ENCODE measurements at regions not wholly inside any gene's neighbourhood (a gene's known extent, or its start where the extent isn't known, plus 50 kb on each side); places are given as distances from the start of the nearest gene placed in this dataset.

DNA sequence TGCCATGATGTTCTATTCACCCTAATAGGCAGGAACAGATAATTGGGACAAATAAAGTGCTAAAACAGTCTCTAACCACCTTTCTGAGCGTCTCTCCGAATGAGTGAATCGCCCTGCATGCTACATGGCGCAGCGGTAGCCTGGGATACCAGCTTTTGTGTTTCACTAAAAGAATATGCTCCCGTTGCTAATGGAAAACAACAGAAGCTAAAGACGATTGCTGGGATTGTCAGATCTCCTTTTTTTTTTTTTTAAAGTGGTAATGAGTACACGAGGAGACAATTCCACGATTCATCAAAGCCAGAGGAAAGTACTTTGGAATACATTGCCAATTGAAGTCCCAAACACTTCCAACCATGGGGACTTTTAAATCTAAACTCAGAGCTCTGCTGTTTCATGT lies 1815.3 kb upstream of the CELF4 start:
- no peak for DNase-seq

DNA sequence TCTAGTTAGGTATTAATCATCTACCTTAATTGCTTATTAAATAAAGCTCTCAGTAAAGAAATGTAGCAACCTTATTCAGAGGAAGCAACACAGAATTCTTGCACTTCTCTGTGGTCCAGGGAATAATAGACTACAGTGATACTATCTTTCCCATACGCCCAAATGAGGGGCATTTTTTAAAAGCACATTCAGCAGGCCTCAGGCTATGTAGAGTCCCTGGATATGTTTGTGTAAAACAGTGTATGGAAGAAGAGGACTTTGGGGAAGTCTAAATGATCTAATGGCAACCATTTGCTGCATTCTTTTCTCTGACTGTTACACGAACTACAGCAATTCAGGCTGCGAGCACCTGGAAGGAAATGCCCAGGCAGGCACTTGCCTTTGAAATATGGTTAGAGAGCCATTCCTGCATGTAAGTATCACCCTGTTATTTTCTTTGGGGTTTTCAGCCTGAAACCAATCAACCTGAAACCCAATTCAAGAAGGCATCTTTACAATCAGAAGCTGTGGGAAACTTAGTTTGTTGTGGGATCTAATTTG lies 1814.7 kb upstream of the CELF4 start:
- DNase-seq: no peak

DNA sequence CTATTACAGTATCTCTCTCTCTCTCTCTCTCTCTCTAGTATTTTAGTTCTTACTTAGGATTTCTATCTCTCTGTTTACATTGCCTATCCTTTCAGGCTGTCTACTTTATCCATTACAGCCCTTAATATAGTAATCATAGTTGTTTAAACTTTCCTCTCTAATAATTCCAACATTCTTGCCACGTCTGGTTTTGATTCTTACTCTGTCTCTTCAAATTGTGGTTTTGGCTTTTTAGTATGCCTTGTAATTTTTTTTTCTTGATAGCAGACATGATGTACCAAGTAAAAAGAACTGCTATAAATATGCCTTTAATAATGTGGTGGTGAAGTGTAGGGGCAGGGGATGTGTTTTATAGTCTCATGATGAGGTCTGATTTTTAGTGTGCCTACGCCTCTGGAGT lies 1809.5 kb upstream of the CELF4 start:
- DNase-seq: no peak

DNA sequence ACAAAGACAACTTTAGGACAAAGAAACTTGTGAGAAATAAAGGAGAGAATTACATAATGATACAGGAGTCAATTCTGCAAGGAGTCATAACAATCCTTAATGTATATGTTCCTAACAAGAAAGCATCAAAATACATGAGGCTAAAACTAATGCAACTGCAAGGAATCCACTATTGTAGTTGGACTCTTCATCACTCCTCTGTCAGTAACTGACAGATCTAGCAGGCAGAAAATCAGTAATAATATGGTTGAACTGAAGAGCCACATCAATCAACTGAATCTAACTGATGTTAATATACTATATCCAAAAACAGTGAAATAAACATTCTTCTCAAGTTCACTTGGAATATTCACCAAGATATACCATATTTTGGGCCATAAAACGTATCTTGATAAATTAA lies 1806.4 kb upstream of the CELF4 start:
- no peak for DNase-seq

DNA sequence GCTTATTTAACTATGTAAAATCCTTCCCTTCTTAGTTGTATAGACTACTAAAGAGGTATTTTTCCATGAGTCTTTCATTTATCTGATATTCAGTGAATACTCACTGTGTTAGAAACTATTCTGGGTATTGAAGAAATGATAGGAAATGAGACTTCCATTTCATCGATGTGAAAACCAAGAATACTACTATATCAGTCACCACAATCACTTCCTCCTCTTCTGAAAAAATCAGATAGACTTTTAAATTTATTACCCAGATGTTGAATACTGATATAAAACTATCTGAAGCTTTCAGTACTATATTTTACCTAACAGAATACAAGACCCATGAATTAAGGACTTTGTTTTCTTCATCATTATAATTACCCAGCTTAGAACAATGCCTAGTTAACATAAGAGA lies 1801.1 kb upstream of the CELF4 start:
- DNase-seq: no peak

DNA sequence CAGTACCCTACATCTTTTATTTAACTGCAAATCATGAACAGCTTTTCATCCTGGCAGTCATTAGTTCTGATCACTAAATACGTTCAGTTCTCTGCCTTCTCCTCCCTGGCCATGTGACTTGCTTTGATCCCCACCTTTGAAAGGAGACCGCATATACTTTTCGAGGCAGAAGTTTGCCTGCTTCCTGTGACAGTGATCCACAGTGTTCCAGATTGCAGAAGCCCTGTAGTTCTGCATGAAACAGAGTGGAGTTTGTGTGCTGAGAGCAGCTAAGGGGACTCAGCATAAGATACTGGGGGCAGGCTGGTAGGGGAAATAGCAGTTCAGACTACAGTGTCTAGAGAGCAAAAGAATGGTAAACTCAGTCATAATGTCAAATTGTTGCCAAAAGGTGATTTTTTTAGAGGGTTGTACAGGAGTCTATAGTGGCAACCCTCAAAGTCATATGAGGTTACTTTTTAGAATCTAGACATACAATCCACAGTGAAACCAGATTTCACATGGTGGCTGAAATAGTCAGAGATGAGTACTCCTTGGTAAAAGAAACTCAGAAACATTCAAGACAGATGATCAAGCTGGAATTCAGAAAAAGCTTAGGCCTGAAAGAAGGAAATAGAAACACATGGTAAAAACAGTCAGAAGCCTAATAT lies 1800.4 kb upstream of the CELF4 start:
- DNase-seq: no peak

DNA sequence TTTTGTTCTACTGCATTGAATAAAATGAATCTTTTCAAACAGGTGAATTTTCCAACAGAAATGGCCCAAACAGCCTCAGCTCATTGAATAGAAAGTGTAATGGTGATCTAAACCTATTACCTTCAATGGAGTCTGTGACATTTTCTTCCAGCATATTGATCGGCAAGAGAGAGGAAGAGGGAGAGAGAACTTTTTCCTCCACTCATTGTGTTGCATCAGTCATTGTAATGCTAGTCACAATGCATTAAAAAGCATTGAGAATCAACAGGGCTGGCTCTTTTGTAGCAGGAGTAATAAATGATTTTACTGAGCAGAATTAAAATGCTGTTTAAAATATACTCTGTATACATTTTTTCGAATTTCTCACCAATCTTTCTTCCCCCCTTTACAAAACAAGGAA lies 1794.5 kb upstream of the CELF4 start:
- no peak for DNase-seq

DNA sequence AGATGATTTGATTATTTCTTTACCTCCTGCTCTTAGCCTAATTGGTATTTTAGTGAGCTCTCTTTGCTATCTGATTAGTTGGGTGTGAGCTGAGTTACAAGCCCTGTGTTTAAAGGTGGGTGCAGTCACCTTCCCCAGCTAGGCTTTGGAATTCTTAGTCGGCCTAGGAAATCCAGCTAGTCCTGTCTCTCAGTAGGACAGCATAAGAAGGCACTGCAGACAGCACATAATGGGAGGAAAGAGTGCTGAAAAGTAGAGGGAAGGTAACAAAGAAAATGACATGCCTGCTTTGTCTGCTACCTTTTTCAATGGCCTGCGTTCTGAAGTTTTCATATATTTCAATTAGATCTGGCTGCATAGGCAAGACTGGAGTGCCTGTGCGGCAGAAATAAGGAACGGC lies 1794.0 kb upstream of the CELF4 start:
- no peak for DNase-seq

DNA sequence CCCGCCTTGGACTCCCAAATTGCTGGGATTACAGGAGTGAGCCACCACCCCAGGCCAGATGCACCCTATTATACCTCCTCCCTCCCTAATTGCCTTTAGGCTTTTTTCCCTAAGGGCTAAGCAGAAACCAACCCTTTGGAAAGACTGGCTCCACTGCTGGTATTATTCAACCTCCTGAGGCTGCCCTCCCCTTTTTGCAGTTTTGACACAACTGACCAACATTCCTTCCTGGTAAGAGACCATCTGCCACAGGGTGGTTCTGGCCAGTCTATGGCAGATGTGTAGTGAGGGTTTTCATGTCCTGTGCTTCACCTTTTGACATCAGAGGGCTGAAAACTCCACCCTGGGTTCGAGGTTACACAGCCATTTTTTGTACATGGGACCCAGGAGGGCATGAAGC lies 1785.3 kb upstream of the CELF4 start:
- no peak for DNase-seq

DNA sequence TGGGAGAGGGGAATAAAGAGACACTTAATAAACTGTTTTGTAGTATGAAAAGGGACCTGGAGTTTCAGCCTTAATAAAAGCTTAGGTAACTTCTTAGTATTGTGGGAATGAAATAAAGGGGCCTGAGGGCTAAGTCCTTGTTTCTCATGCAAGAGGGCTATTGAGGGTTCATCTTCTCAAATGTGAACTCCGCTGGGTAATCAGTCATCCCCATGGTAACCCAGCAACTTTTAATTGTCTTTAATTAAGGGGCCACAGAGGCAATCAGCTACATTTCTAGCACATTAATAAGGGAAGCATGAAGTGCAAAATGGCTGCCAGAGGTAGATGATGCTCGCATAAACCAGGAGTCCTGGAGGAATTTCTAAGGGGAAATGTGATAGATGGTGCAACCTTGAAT lies 1784.2 kb upstream of the CELF4 start:
- no peak for DNase-seq

DNA sequence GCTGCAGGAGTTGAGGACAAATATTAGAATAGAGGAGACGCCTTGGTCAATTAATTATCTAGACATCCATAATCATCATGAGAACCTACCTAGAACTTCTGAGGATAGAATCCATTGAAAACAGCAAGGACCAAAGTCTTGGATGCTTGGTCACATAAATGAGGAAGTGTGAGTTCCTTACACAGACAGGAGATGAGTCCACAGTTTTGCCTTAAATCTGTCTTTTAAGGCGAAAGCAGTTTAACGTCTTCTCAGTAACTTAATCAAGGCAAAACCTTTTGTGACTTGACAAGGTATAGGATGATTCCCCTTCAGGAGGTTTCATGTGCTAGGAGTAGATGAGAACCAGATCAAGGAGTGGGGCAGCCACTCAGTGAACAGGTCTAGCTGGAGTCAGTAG lies 1783.2 kb upstream of the CELF4 start:
- no peak for DNase-seq

DNA sequence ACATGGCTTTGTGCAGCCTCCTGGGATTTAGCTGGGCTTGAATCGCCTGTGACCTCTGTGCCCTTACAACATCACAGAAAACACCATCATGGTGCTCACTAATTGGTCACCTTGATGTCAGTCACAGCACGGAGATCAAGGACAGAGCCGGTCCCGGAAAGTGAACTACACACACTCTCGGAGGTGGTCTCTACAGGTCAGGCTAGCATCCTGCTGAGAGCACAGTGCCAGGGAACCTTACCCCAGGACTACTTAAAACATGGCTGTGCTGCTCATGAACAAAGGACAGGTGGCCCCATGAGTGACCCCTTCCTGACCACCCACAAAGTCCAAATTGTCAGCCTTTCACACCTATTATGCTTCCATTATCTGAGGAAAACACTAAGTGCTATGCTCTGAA lies 1782.1 kb upstream of the CELF4 start:
- DNase-seq: no peak

DNA sequence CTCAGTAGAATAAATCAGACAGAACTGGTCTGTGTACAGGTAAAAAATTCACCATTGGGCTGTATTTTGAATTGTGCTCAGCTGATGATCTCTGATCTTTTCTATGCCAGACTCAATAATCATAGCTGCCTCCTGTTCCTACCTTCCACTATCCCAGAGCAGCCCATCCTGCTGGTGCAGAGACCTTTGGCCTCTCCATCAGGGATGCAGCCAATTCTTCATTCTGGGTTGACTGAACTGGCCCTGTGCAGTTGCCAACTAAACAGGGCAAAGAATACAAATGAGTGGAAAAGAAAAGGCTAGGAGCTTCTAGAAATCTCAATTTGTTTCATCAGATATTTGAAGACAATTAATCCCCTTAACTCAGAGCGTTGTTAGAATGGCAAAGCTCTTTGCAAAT lies 1781.3 kb upstream of the CELF4 start:
- DNase-seq: no peak

DNA sequence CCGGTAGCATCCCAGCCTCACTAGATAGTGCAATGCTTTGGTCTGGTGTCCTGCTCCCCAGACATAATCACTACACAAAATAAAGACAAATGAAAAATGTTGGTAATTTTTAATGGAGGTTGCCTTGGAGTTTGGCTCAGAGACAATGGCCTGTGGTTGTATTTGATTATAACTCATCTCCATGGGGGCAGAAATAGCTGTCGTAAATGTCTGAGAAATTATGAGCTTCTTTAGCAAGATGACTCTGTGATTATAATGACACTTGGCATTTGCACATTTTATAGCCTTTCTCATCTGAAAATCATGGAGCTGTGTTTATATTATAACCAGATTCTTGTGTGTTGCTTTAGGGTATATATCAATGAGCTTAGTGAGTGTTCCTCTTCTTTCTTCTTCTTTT lies 1779.7 kb upstream of the CELF4 start:
- no peak for DNase-seq

DNA sequence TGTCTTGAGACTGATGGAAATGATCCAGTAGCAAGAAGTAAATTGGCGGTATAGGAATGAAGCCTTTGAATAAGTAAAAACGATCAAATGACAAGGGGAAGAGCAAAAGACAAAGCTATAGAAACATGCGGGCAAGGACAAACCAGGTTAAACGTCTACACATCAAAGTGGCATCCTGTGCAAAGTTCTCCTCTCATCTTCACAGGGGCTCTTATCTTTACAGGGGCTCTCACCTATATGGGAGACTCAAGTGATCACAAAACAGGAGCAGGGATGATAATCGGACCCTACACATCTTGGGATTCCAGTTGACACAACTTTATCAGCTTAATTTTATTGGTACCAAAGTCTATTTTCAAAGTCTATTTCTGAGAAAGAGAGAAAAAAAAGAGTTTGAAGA lies 1778.9 kb upstream of the CELF4 start:
- DNase-seq: no peak

DNA sequence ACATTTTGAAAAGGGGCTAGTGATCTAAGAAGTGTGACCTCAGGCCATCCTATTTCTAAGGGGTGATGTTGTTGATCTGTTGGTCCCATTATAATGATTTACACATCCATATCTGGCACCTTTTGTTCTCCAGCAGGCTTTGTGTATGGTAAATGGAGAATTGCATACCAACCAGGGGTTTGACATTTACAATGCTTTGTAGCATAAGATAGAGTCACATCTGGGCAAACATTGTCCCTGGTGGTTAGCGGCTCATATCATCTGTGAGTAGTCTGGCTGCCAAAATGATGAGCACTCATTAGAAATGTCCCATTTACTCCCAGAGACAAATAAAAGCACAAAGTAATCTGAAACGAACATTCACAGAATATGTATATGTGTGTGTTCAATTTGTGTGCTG lies 1775.5 kb upstream of the CELF4 start:
- no peak for DNase-seq

DNA sequence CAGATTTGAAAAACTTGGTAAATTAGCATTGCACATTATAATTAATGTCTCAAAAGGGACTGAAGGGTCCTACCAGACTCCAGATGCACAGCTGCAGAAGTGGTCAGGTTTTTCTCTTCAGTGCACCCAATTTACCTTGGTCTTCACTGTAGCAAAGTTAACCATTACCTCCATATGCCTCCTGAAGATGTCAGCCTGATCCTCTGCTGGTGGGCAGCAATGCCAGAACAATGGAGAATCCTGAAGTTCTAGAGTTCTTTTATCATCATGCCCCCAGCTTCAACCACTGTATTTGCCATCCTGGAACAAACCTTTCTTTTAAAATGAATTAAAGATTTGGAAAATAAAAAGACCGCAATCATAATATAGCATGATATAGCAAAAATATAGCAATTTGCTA lies 1774.8 kb upstream of the CELF4 start:
- no peak for DNase-seq

DNA sequence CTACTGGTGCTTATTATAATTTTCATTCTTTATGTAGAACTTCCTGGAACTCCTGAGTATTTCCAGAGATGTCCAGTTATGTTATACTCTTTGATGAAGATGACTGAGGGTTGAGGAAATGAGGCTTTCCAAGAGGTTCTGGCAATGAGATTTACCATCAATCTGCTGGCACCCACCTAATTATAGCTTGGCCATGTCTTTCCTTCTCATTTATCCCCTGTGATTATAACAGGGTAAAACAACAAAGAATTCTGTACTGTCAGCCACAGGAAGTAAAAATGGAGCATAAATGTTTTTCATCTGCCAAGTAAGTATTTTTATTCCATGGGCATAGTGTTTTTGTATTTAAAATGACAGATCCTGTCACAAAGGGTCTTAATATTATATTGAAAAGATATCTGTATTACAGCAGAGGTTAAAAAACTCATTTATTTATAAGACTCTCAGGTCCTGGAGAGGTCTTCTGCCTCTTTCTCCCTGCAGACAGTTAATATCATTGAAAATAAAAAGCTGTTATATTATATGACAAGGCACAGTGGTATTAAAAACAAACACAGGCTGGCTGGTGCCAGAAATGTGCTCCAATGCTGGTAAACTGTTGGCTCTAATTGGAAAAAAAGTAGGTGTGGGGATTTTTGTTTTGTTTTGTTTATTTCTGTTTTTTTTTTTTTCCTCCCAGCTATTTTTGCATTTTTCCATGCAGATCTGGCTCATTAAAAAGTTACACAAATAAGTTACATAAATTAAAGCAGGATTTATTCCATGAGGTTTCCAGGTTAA lies 1764.1 kb upstream of the CELF4 start:
- no peak for DNase-seq

DNA sequence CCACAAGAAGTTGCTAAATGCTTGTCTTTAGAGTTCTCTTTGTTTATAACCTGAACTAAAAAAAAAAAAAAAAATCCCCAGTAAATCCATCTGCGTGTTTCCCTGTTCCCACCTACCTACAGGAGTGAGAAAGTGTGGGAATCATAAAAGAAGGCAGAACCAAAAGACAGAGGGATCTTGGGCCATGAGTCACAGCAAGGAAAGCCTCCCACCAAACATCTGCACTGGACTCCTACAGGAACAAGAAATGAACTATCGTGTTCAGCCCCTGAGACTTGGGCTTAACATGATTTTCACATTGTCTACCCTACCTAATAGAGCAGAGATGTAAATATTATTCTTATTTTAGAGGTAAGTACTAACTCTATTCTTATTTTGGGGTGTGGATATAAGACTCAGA lies 1761.2 kb upstream of the CELF4 start:
- DNase-seq: no peak

DNA sequence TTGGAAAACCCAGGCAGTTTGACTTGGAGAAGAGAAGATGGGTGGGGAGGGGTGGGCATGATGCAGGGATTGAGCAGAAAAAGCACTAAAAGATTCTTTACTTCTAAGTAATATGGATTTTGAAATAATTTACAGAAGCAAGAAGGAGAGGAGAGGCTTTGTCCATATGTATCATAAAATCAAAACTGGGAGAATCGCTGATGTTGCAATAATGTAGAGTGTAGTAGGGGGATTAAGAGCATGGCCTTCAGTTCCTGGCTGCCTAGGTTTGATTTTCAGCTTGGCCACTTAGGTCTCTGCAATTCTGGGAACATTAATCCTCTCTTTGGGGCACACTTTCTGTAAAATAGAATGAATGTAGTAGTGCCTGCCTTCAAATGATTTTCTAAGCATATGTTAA lies 1760.4 kb upstream of the CELF4 start:
- no peak for DNase-seq

DNA sequence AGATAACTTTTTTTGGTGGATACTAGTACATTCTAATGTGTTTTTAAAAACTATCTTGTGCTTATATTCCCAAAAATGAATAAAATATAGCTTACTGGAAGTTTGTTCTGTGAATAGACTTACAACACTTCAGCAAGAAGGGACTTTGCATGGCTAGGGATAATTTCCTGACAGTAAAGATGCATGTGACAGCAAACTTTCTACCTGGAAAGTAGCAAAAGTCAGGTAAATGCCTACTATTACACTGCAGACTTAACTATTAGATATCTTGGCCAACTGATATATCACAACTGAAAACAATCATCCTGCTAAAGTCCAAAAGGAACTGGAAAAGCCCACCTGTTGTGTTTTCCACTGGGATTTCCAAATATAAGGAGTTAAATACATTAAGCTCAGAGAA lies 1753.5 kb upstream of the CELF4 start:
- no peak for DNase-seq

DNA sequence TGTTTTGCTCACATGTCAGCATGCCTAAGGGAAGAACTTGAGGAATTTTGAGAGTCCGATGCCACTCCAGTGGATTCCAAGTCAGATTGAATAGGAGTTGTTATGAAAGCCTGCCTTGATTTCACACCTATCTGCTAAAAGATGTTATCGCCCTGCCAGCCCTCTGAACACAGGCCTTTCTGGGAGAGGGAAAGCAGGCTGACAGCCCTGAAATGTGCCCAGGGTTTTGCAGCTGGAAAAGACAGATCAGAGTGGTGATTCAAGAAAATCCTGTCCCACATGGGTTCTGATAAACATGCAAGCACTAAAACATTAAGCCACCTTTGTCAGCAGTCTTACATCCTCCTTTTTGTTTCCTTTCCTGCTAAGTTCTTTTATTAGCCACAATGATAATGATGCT lies 1752.9 kb upstream of the CELF4 start:
- DNase-seq: no peak

DNA sequence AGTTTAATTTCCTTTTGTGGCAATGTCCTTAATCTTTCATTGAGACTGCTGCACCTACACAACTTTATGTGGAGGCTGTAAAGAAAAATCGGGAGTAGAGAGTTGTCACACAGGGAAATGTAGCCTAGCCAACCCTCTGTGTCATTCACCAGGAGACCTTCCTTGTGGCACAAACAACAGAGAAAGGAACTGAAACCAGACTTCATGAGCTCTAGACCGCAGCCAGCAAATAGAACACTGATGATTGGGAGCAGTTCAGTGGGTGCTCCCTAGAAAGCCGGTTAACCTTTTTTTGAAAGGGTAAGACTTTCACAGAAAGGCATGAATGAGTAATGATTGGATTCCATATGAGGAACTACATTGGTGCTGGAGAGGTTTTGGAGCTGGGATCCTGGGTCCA lies 1752.4 kb upstream of the CELF4 start:
- DNase-seq: no peak

DNA sequence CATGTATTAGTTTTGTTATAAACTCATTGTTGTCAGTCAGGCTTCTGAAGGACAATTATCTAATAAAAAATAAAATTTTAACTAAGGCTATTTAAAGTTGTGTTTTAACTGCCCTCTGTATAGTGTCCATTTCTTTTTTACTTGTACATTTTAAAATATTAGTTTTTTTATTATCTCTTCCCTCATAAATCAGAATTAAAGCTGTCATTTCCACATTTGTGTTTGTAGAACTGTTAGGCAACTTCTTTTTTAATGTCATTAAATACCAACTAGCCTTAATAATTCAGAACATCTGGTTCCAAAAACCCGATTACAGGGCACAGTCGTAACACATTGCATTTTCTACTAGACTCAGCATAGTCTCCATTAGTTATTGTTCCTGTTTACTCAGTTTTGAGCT lies 1749.0 kb upstream of the CELF4 start:
- no peak for DNase-seq

DNA sequence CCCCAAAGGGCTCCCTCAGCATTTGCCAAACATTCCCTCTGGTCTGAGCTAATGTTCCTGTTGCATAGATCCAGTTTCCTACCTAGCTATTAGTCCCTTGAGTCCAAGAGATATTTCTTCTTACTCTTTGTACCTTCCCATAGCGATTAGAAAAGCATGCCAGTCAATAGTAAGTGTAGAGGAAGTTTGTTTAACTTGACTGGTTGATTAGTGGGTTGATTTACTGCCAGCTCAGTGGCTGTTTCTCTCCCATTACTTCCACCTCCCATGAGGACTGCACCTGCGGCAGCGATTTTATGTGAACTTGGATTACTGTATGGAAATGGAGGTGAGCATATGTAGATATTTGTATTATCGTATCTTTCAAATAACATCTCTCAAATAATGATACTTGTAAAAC lies 1748.4 kb upstream of the CELF4 start:
- DNase-seq: no peak
